SKM-1 treated with dmso at 0.1 percent for 144 hours (cell line): ENCODE measurements at regions not wholly inside any gene's neighbourhood (a gene's known extent, or its start where the extent isn't known, plus 50 kb on each side); places are given as distances from the start of the nearest gene placed in this dataset.

ENCODE experiments used
- DNase-seq: peaks from one replicate; lab custom pipeline; 2025; ENCODE audit not compliant: unreplicated experiment; lab: John Stamatoyannopoulos, UW

DNA sequence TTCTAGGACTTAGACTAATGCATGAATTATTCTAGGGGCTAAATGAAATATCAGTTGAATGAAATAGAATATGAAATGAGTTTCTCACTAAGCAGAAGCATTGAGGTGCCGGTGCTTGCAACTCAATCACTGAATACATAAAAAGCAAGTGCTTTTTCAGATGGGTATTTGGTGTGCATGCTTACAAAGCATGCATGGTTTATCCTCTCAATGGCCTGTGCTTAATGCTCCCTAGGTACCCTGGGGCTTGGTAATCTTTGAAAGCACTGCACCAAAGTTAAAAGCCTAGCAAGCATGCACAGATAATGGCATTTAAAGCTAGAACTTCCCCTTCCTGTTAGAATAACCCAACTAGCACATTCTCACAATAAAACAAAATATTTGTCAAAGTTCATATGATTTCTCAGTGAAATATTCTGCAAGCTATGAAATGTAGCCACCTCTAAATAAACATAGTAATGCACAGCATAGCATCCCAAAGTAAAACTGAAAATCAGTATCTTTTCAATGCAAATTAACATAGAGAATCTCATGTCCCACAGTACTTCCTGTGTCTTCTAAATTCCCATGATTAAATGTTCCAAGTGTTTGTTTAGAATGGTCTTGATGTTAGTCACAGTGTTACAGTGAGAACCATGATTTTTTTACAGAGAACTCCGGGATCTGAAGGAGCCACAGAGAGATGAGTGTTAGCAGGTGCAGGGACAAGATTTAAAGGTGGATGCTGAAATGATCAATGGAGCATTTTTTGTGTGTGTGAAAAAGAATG lies 143.4 kb upstream of the CDH6 start:
- DNase-seq: no peak

DNA sequence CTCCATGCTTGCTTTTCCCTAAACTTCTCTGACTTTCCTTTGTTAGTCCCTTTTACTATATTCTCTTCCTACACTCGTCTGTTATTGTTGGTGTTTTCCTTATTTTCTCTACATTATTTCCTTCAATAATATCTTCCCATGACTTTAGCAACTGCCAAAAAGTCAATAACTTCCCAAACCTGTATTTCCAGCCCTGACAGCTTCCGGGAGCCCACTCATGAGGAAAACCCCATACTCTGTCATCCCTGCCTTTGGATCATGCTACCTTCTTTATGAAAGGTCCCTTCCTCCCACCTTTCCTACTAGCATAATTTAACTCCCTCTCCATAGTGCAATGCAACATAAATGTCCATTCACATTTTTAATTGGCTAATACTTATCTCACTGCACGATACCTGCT lies 144.0 kb upstream of the CDH6 start:
- DNase-seq: no peak

DNA sequence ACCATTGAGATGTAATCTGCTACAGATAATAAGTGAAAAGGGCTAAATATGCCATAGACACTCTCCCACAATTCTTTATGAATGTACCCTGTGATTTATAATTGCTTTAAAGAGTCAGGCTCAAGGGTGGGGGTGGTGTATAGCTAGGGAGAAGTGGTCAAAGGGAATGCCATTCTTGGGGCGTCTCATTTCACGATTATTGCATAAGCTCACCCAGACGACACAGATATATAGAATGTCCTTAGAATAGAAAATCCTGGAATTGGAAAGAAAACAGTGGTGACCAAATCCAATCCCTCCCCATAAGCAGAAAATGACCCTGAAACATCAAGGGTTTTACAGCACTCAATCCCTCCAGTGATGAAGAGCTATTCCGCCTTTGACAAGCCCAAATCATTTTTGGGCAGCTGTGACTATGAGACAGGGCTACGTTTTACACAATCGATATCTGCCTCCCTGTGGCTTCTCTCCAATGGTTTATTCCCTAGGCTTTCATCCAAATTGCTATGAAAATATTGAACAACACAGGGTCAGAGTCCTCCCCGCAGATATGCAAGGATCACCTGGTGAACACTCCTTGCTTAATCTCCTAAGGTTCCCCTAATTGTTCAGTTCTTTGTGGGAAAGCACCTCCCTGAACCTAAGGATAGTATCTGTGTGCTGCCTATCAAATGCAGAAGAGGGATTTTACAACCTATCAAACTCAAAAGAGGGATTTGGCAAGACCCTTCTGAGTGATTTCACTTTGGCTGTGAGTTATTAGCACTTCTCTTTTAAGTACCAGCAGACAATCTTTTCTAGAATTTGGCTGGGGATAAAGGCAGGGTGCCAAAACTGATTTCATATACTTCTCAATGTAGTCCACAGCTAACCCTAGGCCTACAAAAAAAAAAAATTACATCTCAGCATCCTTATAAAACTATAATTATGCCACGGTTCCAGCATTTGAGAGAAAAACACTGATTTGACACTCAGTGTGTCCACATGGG lies 144.9 kb upstream of the CDH6 start:
- no peak for DNase-seq

DNA sequence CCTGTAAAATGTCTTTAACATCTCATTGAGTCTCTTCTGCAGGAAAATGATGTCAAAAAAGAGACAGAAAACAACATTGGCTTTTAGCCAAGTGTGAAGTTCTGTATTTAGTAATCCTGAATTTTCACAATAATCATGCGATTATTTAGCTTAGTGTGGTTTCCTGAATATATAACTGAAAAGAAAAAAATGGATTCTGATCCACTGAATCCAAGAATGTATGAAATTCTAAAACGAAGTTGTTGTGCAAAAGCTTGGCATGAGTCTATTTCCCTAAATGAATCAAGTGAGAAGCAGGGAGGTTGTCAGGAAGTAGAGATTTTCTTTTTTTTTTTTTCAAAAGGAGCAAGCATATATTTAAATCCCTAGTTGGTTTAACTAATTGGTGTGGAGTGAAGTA lies 145.9 kb upstream of the CDH6 start:
- no peak for DNase-seq

DNA sequence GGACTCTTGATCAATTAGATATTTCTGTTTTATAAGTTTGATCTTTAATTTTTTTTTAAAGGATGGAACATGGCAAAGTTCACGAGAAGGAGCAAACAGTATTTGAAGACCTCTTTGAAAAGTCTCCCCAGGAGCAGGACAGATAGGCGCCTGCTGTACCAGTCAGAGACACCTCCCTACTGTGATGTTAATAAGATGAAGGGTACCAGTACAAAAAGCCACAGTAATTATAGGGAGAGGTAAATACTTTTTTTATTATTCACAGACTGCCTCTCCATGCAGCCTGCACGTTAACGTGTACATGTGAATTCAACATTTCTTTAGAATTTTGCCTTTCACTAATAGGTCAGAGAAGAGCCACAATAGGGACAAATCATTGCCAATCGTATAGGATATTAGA lies 146.5 kb upstream of the CDH6 start:
- no peak for DNase-seq

DNA sequence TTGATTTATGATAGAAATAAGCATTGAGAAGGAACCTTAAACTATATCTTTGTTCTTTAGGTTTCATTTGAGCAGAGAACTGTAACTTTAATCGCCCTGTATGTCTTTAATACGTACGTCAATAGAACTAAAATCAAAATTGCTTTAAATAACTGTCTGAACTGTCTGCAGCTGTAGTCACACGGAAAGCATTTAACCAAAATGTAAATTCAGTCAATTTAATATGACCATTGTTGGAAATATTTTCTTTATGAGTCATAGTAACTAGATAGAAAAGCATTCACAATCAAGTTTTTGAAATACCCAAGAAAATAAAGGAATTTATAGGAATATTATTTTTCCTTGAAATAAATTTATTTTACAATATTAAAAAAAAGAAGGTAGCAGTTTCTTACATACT lies 157.1 kb upstream of the CDH6 start:
- DNase-seq: no peak

DNA sequence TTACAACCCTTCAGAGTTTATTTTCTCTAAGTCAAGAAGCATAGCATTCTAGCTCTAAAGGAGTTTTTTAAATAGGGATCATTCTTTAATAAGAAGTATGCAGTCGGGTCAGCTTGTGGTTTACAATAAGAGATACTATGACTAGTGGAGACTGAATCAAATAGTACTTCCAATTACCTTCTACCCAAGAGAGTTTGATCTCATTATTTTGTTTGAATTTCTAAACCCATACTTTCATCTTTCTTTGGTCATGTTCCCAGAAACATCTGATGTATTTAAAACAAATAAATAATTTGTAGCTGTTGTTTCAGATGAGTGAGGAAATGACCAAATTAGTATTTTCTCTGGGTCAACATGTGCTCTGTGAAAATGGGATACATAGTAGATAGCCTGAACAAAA lies 160.2 kb upstream of the CDH6 start:
- no peak for DNase-seq

DNA sequence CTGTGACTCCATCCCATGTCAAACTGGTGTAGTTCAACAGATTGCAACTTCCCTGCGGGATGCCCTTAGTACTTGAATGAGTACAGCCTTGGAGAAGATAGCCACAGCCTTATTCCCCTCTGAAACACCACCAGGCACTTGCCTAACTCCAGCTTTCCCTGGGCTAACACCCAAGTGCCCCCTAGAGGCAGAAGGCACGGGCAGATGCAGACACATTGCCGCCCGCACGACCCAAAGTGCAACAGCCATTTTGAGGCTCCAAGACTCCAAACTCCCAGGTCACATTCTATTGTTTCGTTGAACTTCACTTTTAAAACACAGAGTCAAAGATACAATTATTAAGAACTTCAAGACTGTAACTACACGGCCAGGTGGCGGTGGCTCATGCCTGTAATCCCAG lies 163.6 kb upstream of the CDH6 start:
- DNase-seq: no peak

DNA sequence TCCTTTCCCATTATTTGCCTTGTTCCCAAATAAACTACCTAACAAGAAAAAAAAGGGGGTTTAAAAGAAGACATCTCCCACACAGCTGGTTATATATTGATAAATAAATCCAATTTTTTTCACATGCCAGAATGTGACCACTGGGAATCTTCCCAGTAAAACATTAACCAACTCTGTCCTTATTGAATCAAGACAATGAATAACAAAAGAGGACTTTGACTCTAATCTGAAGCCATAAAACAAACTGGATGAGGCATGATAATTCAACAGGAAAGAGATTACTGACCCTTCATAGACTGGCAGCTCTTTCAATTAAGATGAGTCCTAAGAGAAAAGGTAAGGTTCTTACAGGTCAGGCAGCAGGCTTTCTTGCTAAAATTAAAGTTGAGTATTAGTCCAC lies 165.8 kb upstream of the CDH6 start:
- no peak for DNase-seq

DNA sequence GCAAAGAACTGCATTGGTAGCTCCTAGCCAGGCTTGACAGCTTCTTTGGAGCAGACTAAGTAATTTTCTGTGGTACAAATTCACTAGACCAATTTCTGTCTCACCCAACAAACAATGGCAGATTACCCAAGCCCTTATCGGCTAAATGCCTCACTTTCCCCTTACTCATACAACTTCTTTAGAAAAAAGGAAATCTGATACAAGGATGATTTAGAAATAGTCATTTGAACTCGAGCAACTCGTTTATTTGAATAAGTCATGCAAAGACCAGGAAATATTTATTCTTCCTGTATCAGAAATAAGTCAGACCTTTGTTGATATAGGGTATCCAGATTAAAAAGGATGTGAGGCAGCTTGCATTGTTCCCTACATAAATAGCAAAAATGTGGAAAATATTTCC lies 170.4 kb upstream of the CDH6 start:
- no peak for DNase-seq

DNA sequence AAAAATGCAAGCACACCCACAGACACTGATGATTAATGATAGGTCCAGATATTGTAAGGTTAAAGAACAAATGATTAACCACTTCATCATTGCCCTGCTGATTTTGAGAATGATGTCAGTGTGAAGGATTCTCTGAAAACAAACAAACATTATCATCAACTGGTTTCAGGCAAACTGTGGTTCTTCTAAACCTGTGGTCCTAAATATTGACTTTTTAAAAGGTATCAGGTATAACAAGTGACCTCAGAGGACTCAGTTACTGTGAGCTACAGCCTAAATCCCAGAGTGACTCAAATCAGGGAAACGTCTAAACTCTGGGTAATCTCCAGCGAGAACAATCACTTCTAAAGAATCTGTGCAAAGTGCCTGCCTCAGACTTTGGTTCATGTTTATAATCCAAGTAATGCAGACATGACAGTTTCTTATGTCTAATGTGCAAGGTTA lies 172.3 kb upstream of the CDH6 start:
- DNase-seq: no peak

DNA sequence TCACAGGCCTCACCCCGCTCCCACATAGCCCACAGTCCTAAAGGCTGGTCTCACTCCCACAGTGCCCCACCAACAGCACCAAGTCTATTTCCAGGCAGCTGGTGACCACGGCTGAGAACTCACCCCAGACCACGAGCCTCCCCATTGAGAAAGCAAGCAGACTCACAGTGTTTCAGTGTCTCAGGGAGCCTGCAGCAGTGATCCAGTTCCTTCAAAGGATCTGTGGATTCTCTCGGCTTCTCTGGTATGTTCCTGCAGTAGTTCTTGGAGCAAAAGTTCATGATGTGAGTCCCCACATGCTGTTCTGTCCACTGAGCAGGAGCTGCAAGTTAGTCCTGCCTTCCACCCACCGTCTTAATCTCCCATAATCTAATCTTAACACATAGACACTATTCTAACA lies 185.3 kb upstream of the CDH6 start:
- no peak for DNase-seq

DNA sequence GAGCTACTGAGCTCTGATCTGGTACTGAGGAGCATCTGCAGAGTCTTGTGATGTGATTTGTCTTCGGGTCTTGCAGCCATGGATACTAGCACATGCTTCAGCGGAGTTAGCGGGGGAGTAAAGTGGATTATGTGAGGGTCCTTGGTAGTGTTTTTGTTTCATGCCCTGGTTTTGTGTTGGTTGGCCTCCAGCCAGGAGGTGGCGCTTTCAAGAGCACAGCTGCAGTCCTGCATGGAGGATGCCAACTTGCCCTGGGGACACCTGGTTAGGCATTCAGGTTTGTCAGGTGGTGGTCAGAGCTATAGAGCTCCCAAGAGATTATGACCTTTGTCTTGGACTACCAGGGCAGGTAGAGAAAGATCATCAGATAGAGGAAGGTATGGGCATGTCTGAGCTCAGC lies 185.8 kb upstream of the CDH6 start:
- no peak for DNase-seq

DNA sequence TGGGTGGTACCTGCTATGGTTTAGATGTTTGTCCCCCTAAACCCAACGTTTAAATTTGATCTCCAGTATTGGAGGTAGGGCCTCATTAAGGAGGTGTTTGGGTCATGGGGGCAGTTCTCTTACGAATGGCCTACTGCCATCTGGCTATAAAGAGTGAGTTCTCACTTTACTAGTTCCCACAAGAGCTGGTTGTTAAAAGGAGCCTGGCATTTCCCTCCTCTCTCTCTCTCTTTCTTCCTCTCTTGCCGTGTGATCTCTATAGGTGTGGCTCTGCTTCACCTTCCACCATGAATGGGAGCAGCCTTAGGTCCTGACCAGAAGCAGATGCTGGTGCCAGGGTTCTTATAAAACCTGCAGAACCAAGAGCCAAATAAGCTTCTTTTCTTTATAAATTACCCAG lies 193.2 kb upstream of the CDH6 start:
- DNase-seq: no peak

DNA sequence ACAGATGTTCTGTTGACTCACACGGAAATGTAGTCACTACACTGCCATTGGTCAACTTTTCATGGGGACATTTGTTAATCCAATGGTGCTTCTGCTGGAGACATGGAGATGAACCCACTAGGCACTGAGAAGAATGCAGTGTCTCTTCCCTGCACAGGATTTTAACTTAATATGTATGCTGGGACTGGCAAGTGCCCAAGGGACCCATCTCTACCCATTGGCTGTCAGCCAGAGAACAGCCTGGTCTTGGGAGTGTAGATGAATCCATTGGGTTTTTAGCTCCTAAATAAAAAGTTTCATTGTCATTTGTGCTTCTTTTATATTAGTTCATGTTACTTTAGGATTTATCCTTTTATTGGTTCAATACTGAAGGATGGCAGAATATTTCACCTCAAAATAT lies 195.8 kb upstream of the CDH6 start:
- no peak for DNase-seq

DNA sequence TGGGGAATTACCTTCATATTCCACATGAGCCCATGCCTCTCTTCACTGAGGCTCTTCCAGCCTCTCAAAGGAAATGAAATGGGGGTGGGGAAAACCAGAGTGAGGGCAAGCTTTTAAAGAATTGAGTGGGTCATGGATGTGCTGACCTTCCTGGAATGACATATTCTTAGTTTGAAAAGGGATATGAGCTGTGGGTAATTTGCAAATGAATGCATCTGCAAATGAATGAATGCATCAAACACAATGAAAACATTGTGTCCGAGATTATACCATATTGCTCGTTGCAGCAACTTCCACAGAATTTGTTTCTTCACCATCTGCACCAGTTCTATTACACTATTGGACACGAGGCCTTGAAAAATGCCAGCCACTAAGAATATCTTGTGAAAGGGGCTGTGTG lies 198.6 kb upstream of the CDH6 start:
- no peak for DNase-seq

DNA sequence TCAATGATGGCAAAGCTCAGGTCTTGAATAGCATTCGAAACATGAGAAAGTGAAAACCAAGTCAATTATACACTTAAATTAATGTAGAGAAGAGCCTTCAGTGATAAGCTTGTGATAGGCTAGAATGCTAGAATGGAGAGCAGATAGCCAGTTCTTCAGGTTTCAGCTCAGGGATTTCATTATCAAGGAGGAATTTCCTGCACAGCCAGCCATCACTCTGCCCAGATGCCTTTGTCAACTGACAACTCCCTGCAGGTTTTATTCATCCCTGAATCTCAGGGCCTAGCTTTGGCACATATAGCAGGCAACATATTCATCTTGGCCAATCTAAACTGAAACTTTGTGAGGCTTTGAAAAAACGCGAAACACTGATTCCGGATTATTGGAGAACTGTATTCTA lies 199.3 kb upstream of the CDH6 start:
- DNase-seq: no peak

DNA sequence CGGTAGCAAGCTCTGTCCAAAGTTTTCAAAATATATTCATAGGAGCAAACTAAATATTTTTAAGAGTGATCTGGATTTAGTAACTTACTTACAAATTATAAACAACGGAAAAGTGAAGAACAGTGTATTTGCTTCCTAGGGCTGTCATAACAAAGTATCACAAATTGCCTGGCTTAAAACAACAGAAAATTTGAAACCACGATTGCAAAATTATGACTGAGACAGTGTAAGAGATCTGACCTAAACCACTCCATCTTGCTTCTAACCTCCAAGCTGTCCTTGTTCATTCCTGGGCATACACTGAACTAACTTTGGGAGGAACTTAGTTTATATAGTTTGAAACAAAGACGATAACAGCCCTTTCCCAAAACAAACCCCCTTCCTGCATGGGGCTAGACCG lies 202.0 kb upstream of the CDH6 start:
- DNase-seq: no peak

DNA sequence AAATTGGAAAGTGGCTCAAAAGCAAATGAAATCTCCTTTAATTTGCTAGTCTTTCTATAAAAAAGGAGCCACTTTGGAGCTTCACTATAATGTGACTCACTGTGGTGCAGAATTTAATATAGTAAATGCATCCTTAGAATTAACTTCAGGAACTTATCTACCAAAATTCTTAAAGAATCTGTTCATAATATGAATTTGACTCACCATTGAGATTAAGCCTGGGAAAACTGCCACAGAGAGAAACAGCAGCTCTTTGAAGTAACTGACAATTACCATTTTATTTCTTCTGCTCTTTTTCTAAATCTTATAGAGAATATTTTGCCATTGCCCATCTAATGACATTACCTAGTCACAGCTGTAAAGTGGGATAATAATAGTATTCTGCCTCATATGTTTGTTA lies 211.9 kb upstream of the CDH6 start:
- DNase-seq: no peak

DNA sequence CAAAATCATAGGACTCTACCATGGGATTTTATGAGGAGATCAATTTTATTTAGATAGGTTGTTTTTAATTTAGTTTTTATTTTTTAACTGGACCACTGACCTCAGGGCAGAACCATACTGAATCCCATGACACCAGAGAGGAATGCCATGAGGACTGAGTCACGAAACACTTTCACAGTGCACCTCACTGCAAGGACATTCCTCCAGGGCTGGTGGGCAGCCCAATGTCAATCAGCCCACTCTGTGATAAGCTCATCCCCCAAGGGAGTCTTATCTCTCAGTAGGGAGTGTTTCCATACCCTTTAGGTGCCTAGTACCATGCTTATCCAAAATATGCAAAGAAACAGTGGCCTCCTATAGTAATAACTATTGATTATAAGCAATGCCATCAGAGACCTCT lies 224.5 kb upstream of the CDH6 start:
- no peak for DNase-seq

DNA sequence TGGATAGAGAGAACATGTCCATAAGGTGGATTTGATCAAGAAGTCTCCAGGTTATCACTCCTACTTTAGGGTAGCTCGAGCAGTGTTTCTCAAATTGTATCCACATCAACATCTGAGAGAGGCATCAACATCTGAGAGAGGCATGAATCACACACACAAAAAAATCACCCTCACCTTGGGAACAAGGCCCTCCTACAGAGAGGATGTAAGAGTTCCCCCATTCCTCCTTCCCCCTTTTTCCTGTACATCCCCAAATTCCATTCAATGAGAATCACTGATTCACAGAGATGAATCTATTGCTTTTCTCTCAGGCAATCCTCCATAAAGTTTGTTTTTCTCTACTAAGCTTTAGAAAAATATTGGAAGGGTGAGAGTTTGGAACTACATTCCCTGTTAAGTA lies 233.4 kb upstream of the CDH6 start:
- DNase-seq: no peak

DNA sequence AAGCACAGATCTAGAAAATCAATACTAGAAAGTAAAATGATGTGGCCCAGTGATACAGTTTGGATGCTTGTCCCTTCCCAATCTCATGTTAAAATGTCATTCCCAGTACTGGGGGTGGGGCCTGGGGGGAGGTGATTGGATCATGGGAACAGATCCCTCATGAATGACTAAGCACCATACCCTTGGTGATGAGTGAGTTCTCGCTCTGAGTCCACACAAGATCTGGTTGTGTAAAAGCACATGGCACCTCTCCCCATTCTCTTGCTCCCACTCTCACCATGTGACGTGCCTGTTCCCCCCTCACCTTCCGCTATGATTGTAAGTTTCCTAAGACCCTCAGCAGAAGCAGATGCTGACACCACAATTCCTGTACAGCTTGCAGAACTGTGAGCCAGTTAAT lies 234.2 kb upstream of the CDH6 start:
- DNase-seq: no peak
